Skeletal muscle tissue (tissue), 3 donors: ENCODE measurements at regions not wholly inside any gene's neighbourhood (a gene's known extent, or its start where the extent isn't known, plus 50 kb on each side); places are given as distances from the start of the nearest gene placed in this dataset.

Source experiments
- H3K27ac ChIP-seq: one replicate; pipeline ENCODE4 v1.7.0; 2013; ENCODE audit warnings: mild to moderate bottlenecking, low read depth, low read length, inconsistent platforms
- H3K27me3 ChIP-seq, 3 donors: one replicate each; pipeline ENCODE4 v1.7.0; 2013; ENCODE audit warnings: low read length in 3 of 3; ENCODE audit not compliant: control insufficient read depth in 3 of 3, insufficient read depth in 3 of 3
- H3K36me3 ChIP-seq, 3 donors: one replicate each; pipeline ENCODE4 v1.7.0; 2013; ENCODE audit warnings: low read length in 3 of 3; ENCODE audit not compliant: control insufficient read depth in 3 of 3, insufficient read depth in 3 of 3
- H3K4me1 ChIP-seq, 3 donors: one replicate each; pipeline ENCODE4 v1.7.0; 2013; ENCODE audit warnings: low read length in 3 of 3, mild to moderate bottlenecking in 3 of 3; ENCODE audit not compliant: control insufficient read depth in 3 of 3, insufficient read depth in 3 of 3
- H3K4me3 ChIP-seq, 3 donors: one replicate each; pipeline ENCODE4 v1.7.0; 2013; ENCODE audit warnings: low read length in 3 of 3
- H3K9ac ChIP-seq, 3 donors: one replicate each; pipeline ENCODE4 v1.7.0; 2013; ENCODE audit warnings: low read length in 3 of 3, mild to moderate bottlenecking in 3 of 3, moderate library complexity in 2 of 3, low read depth in 1 of 3
- H3K9me3 ChIP-seq, 3 donors: one replicate each; pipeline ENCODE4 v1.7.0; 2013; ENCODE audit warnings: low read length in 3 of 3; ENCODE audit not compliant: control insufficient read depth in 3 of 3
- donor health status: Osteomylitis.

- no peak overlapping the region for H3K4me3 ChIP-seq
- peaks cover 0 to 24% (median 5%) of the 10 kb centered on the region in 3 donors for H3K27me3 ChIP-seq
- no peak overlapping the region for H3K9ac ChIP-seq
- H3K9me3 ChIP-seq = peaks cover 0 to 11% (median 8%) of the 10 kb centered on the region in 3 donors
- no peaks in the 10 kb centered on the region for H3K36me3 ChIP-seq
- no peaks in the 10 kb centered on the region for H3K4me1 ChIP-seq
- no peak overlapping the region for H3K27ac ChIP-seq
Observed at GRCh38 chr5:2193542-2194235, 311.0 kb upstream of the IRX4 start.

- Histone ChIP-seq H3K36me3 (no peaks in the 10 kb centered on the region), H3K27ac (no peak overlapping the region), H3K4me3 (no peak overlapping the region), H3K9ac (no peak overlapping the region), H3K4me1 (no peaks in the 10 kb centered on the region), H3K9me3 (peaks cover 0 to 11% (median 8%) of the 10 kb centered on the region in 3 donors), H3K27me3 (peaks cover 0 to 24% (median 5%) of the 10 kb centered on the region in 3 donors)
Observed at GRCh38 chr5:2193142-2193541, 310.4 kb upstream of the IRX4 start.

GRCh38 chr5:2192496-2192895 lies 309.8 kb upstream of the IRX4 start:
- Histone ChIP-seq H3K36me3 (no peaks in the 10 kb centered on the region), H3K4me3 (no peak overlapping the region), H3K4me1 (no peaks in the 10 kb centered on the region), H3K9me3 (peaks cover 0 to 11% (median 8%) of the 10 kb centered on the region in 3 donors), H3K27me3 (peaks cover 0 to 24% (median 5%) of the 10 kb centered on the region in 3 donors), H3K27ac (no peak overlapping the region), H3K9ac (no peak overlapping the region)

GRCh38 chr5:2191972-2192371 lies 309.2 kb upstream of the IRX4 start:
- no peak overlapping the region for H3K27ac ChIP-seq
- no peak overlapping the region for H3K4me3 ChIP-seq
- peaks cover 0 to 20% (median 5%) of the 10 kb centered on the region in 3 donors for H3K27me3 ChIP-seq
- no peak overlapping the region for H3K9ac ChIP-seq
- no peaks in the 10 kb centered on the region for H3K4me1 ChIP-seq
- no peaks in the 10 kb centered on the region for H3K36me3 ChIP-seq
- H3K9me3 ChIP-seq = peaks cover 0 to 11% (median 8%) of the 10 kb centered on the region in 3 donors

- Histone ChIP-seq H3K9ac (no peak overlapping the region), H3K36me3 (no peaks in the 10 kb centered on the region), H3K9me3 (peaks cover 0 to 11% (median 8%) of the 10 kb centered on the region in 3 donors), H3K4me1 (no peaks in the 10 kb centered on the region), H3K27me3 (peaks cover 0 to 12% (median 0%) of the 10 kb centered on the region in 3 donors), H3K4me3 (no peak overlapping the region), H3K27ac (no peak overlapping the region)
Observed at GRCh38 chr5:2190549-2190948, 307.8 kb upstream of the IRX4 start.

GRCh38 chr5:2188661-2189060 lies 305.9 kb upstream of the IRX4 start:
- no peak overlapping the region for H3K4me3 ChIP-seq
- no peak overlapping the region for H3K9ac ChIP-seq
- H3K9me3 ChIP-seq = no peaks in the 10 kb centered on the region
- no peaks in the 10 kb centered on the region for H3K36me3 ChIP-seq
- no peaks in the 10 kb centered on the region for H3K4me1 ChIP-seq
- H3K27me3 ChIP-seq = peaks cover 0 to 6% (median 0%) of the 10 kb centered on the region in 3 donors
- no peak overlapping the region for H3K27ac ChIP-seq

GRCh38 chr5:2188137-2188536 lies 305.4 kb upstream of the IRX4 start:
- peaks cover 0 to 6% (median 0%) of the 10 kb centered on the region in 3 donors for H3K27me3 ChIP-seq
- H3K4me1 ChIP-seq = no peaks in the 10 kb centered on the region
- H3K9me3 ChIP-seq = no peaks in the 10 kb centered on the region
- H3K9ac ChIP-seq = no peak overlapping the region
- no peak overlapping the region for H3K4me3 ChIP-seq
- H3K27ac ChIP-seq = no peak overlapping the region
- no peaks in the 10 kb centered on the region for H3K36me3 ChIP-seq

GRCh38 chr5:2187687-2188086 lies 305.0 kb upstream of the IRX4 start:
- no peak overlapping the region for H3K27ac ChIP-seq
- no peaks in the 10 kb centered on the region for H3K4me1 ChIP-seq
- no peaks in the 10 kb centered on the region for H3K9me3 ChIP-seq
- no peak overlapping the region for H3K4me3 ChIP-seq
- H3K36me3 ChIP-seq = no peaks in the 10 kb centered on the region
- no peak overlapping the region for H3K9ac ChIP-seq
- peaks cover 0 to 6% (median 0%) of the 10 kb centered on the region in 3 donors for H3K27me3 ChIP-seq

GRCh38 chr5:2187156-2187555 lies 304.4 kb upstream of the IRX4 start:
- Histone ChIP-seq H3K9me3 (no peaks in the 10 kb centered on the region), H3K27me3 (peaks cover 0 to 3% (median 0%) of the 10 kb centered on the region in 3 donors)

GRCh38 chr5:2186472-2187015 lies 303.8 kb upstream of the IRX4 start:
- H3K9ac ChIP-seq = no peak overlapping the region
- no peak overlapping the region for H3K4me3 ChIP-seq
- peaks cover 0 to 3% (median 0%) of the 10 kb centered on the region in 3 donors for H3K27me3 ChIP-seq
- no peaks in the 10 kb centered on the region for H3K9me3 ChIP-seq
- no peaks in the 10 kb centered on the region for H3K36me3 ChIP-seq
- no peak overlapping the region for H3K27ac ChIP-seq
- no peaks in the 10 kb centered on the region for H3K4me1 ChIP-seq

More at GRCh38 chr5:2187156-2187555, 304.4 kb upstream of the IRX4 start:
- no peak overlapping the region for H3K9ac ChIP-seq
- H3K4me3 ChIP-seq = no peak overlapping the region
- H3K27ac ChIP-seq = no peak overlapping the region
- H3K36me3 ChIP-seq = no peaks in the 10 kb centered on the region
- H3K4me1 ChIP-seq = no peaks in the 10 kb centered on the region
